Inferior parietal cortex (tissue), 1 donor: ENCODE measurements at regions not wholly inside any gene's neighbourhood (a gene's known extent, or its start where the extent isn't known, plus 50 kb on each side); places are given as distances from the start of the nearest gene placed in this dataset.

Experiments
- DNase-seq: peaks from one replicate; pipeline ENCODE4 v3.0.0-alpha.2; 2016; ENCODE audit errors: extremely low spot score

DNA sequence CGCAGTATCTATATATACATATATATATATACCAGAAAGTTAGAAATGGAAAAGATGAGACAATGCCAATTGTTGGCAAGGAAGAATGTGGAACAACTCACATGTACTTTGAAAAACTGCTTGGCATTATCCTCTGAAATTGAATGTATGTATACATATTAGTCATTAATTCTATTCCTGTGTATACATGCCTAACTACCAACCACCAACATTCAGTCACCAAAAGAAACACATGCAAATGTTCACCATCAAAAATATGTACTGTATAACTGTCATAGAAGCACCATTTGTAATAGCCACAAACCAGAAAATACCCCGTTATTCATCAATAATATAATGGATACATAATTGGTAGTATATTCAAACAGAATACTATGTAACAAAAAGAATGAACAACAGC is 330.2 kb upstream of the GRAMD2B start:
- no peak for DNase-seq

DNA sequence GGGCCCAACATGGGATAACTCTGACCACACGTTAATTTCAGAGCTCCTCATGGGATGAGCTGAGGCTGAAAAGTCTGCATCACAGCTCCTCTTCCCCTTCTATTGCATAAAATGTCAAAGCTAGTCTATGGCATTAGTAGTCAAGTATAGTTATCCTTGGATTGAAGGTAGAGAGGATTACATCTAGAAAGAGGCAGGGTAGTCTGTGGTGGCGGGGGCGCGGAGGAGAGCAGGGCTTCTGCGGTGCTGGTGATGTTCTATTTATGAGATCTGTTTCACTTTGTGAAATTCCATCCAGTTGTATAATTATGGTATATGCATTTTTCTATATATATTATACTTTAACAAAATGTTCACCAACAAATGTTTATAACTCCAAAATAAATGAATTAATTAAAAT is 329.5 kb upstream of the GRAMD2B start:
- DNase-seq = no peak

DNA sequence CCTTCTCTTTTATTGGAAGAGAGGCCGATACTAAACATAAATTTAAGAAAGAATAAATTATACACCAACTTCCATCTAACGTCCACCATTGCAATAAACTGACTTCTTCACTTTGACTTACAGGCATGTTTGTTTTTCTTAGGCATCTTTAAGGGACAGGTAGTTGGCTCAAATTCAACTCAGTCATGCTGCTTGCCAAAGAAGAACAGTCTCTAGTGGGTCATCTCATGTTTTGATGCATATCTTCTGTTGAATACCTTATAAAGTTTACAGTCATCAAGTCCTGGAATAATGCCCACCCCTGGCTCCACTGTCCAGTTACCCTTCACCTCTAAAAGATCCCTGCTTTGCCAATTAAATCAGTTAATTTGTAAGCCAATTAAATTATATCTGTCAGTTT is 328.2 kb upstream of the GRAMD2B start:
- no peak for DNase-seq

DNA sequence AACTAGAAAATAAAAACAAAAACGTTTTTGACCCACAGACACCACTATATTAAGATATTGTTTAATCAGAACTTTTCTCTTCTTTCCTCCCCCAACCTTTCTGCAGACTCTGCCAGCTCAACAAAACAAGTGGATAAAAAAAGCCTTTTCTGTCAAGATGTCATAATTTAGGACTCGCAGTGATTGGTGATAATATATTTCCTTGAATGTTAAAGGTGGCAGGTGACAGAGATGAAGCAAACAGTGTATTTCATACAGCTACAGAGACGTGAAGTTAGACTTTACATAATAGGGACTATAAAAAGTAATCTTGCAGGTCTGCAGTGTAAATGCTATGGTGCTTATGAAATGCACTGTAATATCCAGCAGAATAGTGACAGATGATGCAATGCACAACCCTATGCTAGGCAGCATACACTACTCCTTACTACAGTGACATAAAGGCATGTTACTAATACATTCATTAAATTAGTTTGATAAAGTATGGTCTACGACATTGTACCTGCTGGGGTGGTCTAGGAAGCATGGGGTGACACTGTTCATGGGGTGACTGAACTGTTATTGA is 326.7 kb upstream of the GRAMD2B start:
- DNase-seq = no peak

- DNase-seq = no peak
Measured at GRCh38 chr5:126097876-126098275, 325.3 kb upstream of the GRAMD2B start.

DNA sequence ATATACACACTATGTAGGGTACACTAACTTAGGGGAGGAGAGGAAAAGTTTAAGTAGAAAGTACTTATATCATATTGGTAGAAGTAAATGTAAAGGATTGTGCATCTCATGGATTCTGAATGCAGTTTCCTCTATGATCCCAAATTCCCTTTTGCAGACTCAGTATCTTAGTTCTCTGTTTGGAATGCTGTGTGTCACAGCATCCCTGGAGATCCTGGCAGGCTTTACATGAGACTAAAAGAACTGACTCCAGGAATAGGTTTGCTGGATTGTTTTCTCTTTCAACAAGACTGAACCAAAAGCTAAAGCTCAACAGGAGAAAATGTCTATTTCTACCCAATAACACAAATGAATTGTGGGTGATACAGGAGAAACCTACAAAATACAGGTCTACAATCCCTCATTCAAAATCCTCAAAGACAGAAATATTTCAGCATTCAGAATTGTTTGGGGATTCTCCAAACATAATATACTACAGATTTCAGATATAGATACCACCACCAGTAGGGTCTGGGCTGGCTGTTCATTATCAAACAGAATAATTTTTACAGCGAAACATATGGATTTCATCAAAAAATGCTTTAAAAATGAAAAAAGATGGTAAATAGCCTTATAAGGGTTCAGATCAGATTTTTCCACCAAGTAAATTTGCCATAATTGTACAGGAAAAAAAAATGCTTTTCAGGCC is 324.7 kb upstream of the GRAMD2B start:
- DNase-seq = no peak

GRCh38 chr5:126099077-126099476 is 324.1 kb upstream of the GRAMD2B start:
- no peak for DNase-seq

GRCh38 chr5:126100767-126101166 is 322.4 kb upstream of the GRAMD2B start:
- DNase-seq = no peak

DNA sequence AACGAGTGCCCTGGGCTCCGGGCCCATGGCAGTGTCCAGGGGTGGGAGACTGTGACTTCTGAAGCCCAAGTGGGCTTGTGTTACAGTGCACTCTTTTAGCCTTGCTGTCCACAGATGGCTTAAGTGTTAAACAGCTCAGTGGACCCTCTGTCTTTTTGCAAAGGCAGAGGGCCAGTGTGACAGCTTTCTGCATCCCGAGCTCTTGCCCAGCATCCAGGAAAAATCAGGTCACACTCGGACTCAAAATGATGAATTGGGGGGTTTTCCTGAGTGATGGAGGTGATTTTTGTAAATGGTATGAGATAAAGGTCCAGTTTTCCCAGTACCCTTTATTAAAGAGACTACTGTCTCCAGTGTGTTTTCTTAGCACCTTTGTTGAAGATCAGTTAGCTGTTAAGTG is 321.3 kb upstream of the GRAMD2B start:
- DNase-seq = no peak

- DNase-seq = no peak
Measured at GRCh38 chr5:126103050-126103449, 320.2 kb upstream of the GRAMD2B start.

GRCh38 chr5:126103868-126104267 is 319.3 kb upstream of the GRAMD2B start:
- DNase-seq = no peak

DNA sequence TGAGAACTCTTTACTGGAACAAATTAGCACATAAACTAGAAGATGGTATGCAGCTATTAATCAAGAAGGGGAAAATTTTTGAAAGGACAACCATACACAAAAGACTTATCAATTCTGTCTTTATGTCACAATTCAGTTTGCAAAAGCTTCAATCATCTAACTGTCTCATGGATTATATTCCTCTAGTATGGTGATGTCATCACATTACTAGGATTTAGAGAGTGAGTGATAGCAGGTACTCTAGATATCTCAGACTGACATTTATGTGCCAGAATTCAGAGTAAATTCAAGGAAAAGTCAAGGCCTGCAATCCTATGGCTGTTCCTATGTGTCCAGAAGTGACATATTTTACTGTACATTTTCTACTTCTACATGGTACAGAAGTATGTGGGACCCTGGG is 318.9 kb upstream of the GRAMD2B start:
- DNase-seq = no peak

GRCh38 chr5:126104951-126105350 is 318.3 kb upstream of the GRAMD2B start:
- no peak for DNase-seq

DNA sequence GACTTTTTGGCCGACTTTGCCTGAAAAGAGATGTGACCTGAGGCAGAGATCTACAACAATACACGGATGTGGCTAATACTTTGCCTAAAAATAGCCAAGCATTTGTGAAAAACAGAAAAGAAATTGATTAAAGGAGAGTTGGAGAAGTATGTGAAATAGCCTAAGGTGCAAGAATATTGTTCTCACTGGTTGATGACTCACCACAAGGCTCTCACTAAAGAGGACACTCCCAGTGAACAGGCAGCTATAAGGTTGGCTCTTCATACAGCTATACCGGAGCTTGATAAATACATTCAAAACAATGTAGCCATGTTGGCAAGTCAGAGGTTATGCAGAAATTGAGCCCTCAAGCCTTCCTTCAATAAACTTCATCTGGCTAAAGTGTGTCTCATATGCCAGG is 317.2 kb upstream of the GRAMD2B start:
- no peak for DNase-seq

DNA sequence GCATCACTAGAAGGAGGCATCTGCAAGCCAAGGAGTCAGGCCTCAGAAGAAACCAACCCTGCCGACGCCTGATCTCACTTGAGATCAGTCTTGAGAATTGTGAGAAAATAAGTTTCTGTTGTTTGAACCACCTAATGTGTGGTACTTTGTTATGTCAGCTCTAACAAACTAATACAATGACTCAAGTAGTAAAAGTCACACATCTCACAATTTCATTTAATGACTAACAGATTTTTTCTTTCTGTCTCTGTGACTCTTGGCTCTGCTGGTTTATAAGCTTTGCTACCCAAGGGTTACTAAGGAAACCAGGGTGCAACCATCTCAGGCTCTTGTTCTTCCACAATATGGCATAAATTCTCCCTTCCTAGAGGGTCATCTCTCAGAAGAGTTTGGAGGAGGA is 315.8 kb upstream of the GRAMD2B start:
- no peak for DNase-seq

DNA sequence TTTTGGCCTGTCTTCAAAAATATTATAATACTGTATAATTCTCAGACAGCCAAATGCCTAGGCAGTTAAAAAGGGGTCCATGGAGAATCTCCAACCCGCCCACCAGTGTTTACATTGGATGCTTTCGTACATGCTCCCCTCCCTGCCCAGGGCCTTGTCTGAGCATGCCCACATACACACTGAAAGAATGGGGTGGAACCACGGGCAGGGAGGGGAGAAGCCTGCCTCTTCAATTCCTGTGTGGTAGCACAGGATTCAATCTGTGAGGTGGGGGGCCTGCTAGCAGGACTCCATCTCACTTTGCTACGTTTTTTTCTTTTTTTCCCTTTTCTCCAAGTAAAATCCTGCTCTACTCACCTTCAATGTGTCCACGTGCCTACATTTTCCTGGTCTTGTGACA is 314.7 kb upstream of the GRAMD2B start:
- no peak for DNase-seq

DNA sequence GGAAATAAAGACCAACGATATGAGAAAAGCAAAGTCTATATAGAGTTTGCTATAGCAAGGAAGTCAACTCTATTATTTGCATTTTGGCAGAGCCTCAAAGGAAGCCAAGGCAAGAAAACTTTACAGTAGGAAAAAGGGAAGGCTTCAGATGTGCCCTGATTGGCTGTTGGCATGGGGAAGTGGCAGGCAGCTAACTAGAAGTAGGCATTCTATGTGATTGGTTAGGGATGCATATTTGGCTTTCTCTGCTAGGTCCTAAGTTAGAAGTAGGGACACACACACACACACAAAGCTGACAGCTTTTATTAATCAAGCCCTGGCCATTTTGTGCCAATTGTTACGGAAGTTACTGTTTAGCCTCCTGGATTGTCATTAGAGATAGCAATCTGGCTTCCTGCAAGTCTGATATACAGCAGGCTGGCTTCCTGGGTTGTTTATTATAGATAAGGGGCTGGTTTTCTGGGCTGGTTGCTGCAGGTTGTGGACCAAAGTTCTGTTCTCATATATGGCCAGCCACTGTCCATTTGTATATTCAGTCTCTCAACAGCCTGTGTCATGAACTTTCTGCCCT is 308.1 kb upstream of the GRAMD2B start:
- DNase-seq = no peak

DNA sequence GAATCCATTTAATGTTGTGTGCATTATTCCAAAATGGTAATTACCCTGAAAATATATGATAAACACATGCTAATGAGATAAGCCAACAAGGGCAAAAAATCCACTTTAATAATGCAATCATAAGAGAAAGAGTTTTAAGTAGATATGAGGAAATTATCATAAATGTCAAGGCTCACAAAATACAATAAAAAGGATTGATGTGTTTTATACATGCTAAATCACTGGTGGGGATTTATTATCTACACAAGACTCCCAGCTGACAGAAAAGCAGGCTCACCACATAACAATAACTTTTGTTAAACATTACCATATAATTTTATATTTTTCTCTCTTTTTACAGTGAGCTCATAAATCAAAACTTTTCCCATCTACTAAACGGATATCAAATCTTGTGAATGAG is 306.2 kb upstream of the GRAMD2B start:
- no peak for DNase-seq

GRCh38 chr5:126119887-126120442 is 303.2 kb upstream of the GRAMD2B start:
- no peak for DNase-seq

DNA sequence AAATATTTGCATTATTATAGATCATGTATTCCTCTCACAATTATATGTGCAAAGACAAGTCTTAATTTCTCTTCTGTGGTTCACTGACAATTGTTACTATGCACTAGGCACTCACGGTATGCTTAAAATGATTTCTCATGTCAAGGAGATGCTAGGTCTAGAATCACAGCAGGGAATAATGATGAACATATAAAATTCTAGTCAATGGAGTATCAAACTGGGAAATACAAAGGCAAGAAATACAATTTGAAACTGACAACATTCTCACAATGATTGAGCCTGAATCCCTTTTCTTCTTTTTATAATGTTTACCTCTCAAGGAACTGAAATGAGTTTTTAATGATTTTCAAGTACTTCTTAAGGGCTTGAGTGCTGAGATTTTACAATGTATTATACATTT is 302.3 kb upstream of the GRAMD2B start:
- DNase-seq = no peak

GRCh38 chr5:126122942-126123341 is 300.3 kb upstream of the GRAMD2B start:
- no peak for DNase-seq

DNA sequence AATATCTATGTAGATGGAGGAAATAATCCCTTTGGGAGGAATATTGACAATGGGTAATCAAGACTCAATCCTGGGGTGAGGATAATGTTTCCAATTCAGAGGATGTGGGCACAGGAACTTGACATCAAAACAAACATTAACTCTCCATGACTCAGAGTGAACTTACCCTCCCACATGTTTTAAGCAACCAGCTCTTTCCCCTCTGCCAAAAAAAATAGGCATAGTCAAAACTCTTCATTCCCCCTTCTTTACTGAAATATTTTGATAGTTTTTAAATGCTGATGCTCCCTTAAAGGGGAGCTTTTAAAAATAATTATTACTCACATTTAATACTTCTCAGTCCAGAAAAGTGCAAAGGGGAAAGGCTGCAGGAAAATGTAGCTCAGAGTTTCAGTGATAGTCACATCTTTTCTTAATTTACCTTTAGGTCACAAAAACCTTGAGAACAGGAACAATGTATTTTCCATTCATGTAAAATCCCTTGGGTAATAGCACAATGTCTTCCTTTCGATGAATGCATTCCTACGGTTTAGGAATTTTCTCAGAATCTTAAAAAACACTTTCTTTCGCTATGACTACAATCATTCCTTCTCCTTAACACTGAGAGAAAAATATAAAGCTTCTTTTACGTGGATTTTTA is 298.4 kb upstream of the GRAMD2B start:
- no peak for DNase-seq

GRCh38 chr5:126125407-126125806 is 297.8 kb upstream of the GRAMD2B start:
- DNase-seq = no peak
